ENCODE measurements at regions not wholly inside any gene's neighbourhood (a gene's known extent, or its start where the extent isn't known, plus 50 kb on each side); places are given as distances from the start of the nearest gene placed in this dataset.

DNA sequence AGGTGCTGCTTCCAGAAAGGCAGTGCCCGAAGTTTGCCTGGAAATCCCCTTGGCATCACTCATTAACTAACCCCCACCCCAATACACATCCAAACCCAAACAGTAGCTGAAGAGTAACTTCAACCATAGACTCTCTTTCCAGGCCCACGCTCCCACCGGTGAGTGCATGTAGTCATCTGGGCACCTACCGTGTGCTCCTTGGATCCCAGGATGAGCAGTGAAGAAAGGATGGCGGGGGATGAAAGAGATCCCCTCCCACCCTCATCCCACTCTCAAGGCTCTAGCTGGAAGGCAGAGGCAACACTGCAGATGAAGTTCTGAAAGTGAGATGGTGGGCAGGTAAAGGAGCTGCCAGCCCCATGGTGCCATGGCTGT lies 305.0 kb downstream of the SOX9 start:
- in situ Hi-C loops (cut with MboI; ENCODE audit: low pct_unique_long_range_greater_than_20kb, low sequenced_read_pairs), result no loop called here
- DNase-seq, result no peak

DNA sequence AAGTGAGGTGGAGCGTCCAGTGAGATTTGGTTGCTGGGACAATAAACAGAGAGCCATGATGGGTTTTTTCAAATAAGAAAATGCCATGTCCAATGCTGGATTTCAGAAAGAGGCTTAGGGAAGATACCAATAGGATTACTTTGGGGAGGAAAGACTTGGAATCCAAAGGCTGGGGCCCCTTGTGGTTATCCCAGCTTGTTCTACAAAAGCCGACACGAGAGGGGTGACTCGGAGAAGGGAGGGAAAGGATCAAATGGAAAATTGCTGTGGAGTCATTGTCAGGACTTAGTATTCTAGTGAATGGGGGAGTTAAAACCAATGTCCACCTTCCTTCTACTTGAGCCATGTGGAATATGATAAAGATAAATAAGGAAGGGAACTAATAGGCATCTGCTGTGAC lies 305.5 kb downstream of the SOX9 start:
- in situ Hi-C loops (cut with MboI; ENCODE audit: low pct_unique_long_range_greater_than_20kb, low sequenced_read_pairs), result no loop called here
- DNase-seq, result no peak

DNA sequence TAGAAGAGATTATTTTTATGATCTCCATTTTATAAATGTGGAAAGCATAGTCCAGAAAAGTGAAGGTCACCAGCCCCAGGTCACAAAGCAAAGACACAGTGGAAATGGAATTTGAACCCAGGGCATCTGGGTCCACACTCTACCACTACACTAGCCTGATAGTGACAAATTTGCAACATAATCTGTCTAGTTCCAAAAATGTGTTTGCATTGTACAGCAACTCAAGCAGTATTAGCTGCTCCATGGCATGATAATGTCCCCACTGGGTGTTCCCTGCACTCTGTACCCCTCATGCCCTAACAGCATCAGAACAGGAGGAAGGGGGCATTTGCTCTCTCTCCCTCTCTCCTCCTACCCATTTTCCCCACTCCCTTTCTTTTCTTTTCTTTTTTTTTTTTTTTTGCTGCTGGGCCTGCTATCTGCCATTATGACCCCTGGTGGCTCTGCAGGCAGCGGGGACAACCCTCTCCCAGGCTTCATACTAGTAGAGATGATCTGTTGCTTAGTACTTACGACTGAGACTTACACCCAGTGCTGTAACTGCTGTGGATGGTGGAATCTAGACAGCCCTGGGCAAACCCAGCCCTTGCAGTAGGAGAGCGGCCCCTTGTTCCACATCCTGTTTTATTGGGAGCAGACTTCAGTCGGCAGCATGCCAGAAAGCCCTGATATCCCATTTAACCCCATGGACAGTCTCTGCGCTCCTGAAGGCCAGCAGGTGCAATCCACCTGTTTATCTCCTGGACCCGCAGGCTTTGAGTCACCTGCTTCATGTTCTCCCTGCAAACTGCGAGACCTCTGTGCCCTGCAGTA lies 306.3 kb downstream of the SOX9 start:
- no peak for DNase-seq
- in situ Hi-C loops (cut with MboI; ENCODE audit: low pct_unique_long_range_greater_than_20kb, low sequenced_read_pairs), result no loop called here

DNA sequence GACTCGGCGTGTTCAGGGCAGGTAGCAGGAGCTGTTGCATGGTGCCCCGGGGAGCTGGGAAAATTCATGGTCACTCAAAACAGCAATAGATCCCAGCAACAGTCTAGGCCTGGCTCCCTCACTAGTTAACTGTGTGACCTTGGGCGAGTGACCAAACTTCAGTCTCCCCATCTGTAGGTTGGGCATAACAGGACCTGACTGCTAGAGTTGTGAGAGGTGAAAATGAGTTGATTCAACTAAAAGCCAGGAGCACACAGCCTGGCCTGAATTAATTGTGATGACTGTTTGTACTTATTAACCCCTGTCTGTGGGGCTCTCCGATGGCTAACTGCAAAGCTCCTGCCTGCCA lies 306.9 kb downstream of the SOX9 start:
- in situ Hi-C loops (cut with MboI; ENCODE audit: low pct_unique_long_range_greater_than_20kb, low sequenced_read_pairs), result no loop called here

DNA sequence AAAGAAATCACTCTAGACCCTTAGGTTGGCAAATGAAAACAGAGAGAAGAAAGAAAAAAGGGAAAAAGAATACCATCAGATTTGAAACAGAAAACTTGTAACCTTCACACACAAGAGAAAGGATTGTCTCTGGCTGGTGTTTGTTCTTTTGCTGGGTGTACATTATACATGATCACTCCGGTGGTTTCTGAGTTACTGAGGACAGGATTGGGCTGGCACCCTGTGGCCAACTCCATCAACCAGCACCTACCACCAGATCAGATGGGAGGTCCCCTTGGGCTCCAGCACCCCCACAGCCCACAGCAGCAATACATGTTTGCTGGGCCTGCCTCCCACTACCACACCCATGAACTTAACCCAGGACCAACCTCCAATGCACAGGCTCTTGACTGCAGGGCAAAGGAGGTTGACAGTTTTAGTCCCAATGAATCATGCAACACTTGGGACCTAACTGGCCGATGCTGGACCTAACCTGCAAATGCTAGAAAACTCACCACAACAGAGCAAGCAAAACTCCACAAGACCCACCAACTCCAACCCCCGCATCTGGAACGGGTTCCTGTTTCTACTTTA lies 308.3 kb downstream of the SOX9 start:
- in situ Hi-C loops (cut with MboI; ENCODE audit: low pct_unique_long_range_greater_than_20kb, low sequenced_read_pairs), result no loop called here
- DNase-seq, result no peak

More for the DNA sequence above, 306.9 kb downstream of the SOX9 start:
- DNase-seq, result no peak

DNA sequence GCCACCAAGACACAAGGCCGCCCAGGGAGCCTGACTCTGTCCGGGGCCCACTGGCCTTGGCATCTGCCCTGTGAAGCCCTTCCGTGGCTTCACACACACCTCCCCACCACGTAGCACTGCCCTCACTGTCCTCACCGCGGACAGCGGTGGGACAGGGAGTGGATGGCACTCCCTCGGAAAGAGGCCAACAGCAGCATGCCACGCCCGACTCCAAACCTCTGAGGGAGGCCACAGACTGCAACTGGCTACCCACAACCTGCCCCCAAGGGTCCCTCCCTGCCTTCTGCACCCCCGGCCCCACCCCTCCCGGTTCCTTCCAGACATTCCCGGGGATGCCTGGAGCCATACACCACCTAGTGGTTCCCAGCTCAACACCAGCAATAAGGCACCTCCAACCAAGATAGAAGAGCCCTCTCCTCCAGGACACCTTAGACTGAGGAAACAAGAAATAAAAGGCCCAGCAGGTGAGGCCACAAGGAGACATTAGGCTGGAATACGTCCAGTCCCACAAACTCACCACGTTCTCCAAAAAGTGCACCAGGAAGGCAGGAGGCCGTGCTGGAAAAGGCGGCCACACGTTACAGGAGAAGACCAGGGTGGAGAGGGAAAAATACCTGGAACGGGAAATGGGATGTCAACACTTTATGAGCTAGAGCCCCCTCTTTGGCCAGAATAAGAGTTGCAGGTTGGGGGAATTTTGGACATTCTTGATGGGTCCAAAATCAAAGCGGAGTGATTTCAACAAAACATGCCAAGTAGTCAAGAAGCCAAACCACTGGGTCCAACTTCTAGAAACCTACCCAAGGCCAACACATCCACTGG lies 310.0 kb downstream of the SOX9 start:
- in situ Hi-C loops (cut with MboI; ENCODE audit: low pct_unique_long_range_greater_than_20kb, low sequenced_read_pairs), result no loop called here
- DNase-seq, result no peak

DNA sequence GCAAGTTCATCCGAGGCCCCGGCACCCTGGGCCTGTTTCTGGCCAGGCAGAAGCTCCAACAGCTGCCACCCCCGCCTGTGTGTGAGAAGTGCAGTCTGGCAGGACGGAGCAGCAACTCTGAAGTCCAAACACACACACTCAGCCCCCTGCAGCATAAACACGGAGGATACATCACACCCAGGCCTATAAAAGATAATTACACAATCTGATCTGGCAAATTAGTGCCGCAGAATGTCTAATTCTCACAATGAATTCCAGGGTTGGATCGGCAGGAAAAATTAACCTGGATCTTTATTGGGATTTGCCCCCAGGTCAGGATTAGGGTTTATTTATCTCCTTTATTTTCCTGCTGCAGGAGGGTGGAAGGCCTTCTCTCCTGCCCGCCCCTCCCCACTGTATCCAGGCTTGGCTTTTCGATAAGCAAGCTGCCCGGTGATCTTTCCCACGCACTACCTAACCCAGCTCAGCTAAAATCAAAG lies 311.4 kb downstream of the SOX9 start:
- in situ Hi-C loops (cut with MboI; ENCODE audit: low pct_unique_long_range_greater_than_20kb, low sequenced_read_pairs), result no loop called here
- DNase-seq, result no peak

DNA sequence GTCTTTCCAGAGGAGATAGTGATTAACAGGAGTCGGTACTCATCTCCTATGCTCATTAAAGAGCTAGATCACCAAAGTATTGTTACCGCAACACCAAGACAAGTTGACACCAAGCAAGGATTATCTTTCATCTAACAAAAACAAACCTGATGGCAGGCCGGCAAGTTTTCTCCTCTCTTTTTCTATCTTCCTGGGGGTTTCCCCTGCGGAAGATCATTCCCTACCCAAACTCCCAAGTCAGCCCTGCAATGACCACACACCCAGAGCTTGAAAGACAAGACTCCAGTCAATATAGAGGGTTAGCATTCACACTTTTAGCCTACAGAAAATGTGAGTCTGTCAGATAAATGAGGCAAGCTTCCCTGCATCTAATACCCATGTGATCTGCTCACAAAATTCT lies 312.1 kb downstream of the SOX9 start:
- in situ Hi-C loops (cut with MboI; ENCODE audit: low pct_unique_long_range_greater_than_20kb, low sequenced_read_pairs), result no loop called here

DNA sequence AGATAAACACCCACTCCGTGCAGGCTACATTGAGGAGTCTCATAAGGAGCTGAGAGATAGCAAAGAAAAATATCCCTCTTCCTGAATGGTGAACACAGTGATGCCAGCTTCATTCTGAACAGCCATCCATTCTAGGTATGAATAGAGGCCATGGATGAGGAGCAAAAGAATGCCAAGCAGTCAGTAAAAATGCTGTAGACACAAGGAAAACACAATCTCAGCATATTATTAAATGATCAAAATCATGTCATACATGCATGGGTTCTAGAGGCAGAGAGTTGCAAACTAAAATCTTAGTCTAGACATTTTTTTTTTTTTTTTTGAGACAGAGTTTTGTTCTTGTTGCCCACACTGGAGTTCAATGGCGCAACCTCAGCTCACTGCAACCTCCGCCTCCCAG lies 313.0 kb downstream of the SOX9 start:
- in situ Hi-C loops (cut with MboI; ENCODE audit: low pct_unique_long_range_greater_than_20kb, low sequenced_read_pairs), result no loop called here
- DNase-seq, result no peak

More for the DNA sequence above, 312.1 kb downstream of the SOX9 start:
- no peak for DNase-seq

DNA sequence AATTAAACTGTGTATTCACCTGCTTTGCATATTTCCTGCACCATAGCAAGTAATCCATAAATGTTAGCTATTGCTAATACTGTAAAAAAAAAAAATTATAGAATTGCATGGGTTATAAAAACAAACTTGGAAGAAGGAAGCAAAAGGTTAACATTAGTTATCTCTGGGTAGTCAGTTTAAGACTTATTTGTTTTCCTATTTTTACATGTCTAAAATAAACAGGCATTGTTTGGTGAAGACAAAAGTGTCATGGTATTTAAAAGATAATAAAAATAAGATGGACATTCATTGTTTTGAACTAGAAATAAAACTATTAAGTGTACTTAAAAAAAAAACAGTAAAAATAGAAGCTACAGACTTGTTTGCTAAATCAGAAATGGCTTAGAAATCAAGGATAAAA lies 313.8 kb downstream of the SOX9 start:
- in situ Hi-C loops (cut with MboI; ENCODE audit: low pct_unique_long_range_greater_than_20kb, low sequenced_read_pairs), result no loop called here
- DNase-seq, result no peak

DNA sequence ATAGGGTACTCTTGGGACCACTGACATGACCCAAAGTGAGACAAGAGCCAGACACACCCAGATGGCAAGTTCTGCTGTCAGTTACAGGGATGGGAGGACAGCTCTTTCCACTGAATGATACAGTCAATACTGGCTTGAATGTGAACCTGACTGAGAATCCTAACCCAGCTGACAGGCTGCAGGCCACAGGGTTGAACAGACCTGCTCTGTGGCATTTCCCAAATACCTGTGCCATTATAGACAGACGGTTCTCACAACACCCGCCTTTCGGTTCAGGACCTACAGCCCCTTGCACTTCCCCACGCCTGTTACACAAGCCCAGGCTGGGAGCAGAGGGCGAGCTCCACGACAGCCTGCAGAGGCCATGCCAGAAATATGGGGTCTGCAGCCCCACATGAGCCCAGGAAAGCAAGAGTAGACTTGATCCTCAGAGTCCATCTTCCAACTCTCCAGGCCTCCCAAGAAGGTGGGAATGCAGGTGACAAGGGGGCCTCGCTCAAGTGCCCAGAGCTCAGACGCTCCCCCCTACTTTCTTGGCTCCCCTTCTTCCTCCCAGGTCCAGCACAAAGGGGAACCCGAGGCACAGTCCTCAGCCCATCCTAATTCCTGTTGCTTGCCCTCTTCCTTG lies 314.3 kb downstream of the SOX9 start:
- no peak for DNase-seq
- in situ Hi-C loops (cut with MboI; ENCODE audit: low pct_unique_long_range_greater_than_20kb, low sequenced_read_pairs), result no loop called here

DNA sequence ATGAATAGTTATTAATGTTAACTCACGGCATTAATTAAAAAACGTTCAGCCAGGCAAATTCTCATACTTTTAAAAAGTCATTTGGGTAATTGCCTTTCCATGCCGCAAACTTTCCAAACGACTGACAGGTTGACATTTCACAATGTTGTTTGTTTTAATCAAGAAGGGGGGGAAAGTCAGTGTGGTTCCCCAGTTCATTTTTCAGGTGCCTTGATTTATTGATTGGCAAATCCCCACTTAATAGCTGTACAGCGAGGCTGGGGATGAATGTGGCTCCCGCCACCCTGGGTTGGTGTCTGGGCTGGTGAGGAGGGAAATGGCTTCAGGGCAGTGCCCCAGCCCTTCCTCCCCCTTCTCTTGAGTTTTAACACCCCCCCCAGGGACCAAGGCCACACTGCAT lies 318.0 kb downstream of the SOX9 start:
- in situ Hi-C loops (cut with MboI; ENCODE audit: low pct_unique_long_range_greater_than_20kb, low sequenced_read_pairs), result no loop called here
- no peak for DNase-seq

DNA sequence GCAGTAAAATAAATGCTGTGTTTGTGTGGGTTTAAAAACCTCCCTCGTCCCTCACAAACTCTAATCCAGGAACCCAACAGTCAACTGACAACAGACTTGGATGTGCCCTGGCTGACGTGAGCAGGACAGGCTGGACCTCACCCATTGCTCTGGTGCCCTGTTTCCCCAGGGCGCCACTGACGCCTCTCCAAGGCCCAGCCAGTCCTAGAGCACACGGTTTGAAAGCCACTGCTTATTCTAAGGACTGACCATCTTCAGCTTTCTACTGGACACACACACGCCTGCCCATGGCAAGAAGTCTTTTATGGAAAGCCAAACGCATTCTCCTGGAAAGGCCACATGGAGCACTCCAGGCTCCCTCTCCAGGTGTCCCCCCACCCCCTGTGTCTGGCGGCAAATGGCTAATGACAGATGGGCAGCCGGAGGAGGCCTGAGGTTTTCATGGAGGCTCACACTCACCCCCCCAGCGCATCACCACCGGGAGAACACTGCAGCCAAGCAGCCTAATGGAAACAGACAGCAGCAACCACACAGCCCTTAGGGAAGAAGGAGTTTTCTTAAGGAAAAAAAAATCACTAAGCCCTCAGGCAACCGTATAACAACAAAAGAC lies 319.2 kb downstream of the SOX9 start:
- in situ Hi-C loops (cut with MboI; ENCODE audit: low pct_unique_long_range_greater_than_20kb, low sequenced_read_pairs), result no loop called here

DNA sequence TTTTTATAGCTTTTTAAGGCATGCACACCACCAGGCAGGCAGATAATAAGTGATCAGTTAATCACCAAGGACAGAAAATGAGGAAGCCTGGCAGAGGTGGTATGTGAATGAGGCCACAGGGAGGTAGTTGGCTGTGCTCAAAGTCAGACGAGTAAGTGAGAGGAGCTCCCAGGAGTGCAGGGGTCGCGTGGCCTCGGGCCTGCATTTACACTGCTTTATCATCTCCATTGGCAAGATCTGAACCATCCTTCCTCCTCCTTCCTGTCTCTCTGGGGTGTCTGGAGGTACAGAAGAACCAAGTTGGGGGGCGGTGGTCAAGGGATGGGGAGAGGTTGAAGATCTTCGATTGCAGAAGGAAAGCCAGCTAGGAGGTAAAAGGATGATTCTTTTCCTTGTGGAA lies 320.1 kb downstream of the SOX9 start:
- DNase-seq, result no peak
- in situ Hi-C loops (cut with MboI; ENCODE audit: low pct_unique_long_range_greater_than_20kb, low sequenced_read_pairs), result no loop called here

More for the DNA sequence above, 319.2 kb downstream of the SOX9 start:
- DNase-seq, result no peak

DNA sequence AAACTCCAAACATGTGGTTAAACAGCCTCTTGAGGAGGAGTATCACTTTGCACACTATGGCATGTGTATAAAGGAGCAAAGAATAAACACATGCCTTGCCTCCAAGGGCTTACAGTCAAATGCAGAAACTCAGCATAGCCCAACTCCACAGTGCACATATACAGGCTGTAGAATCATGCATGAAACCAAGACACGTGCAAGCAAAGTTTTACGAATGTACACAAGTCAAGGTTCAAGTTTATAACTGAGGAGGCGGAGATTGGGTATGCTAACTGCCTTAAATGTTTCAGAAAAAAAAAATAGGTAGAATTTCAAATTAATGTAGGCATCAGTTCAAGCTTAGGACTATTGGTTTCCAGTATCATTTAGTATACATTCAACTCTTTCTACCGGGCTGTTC lies 321.1 kb downstream of the SOX9 start:
- in situ Hi-C loops (cut with MboI; ENCODE audit: low pct_unique_long_range_greater_than_20kb, low sequenced_read_pairs), result no loop called here
- no peak for DNase-seq

DNA sequence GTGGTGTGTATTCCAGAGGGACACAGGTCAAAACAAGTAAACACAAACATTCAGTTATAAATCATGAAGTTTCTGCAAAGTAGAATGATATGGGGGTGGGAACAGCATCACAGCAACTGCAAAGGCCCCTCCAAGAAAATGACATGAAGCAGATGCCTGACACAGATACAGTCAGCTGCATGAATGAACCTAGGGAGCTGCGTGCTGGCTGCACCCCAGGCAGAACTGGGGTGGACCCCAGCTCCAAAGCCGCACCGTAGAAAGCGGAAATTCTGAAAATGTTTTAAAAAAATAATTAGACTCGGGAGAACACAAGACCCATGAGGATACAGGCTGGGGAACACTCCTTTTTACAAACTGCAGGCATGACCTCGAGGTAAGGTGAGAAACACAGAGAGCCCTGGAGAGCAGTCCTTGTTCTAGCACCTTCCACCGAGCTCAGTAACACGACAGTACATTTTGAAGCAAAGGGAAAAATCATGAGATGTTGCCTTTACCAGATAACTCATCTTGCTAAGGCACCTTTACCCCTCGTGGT lies 323.8 kb downstream of the SOX9 start:
- no peak for DNase-seq
- in situ Hi-C loops (cut with MboI; ENCODE audit: low pct_unique_long_range_greater_than_20kb, low sequenced_read_pairs), result no loop called here

DNA sequence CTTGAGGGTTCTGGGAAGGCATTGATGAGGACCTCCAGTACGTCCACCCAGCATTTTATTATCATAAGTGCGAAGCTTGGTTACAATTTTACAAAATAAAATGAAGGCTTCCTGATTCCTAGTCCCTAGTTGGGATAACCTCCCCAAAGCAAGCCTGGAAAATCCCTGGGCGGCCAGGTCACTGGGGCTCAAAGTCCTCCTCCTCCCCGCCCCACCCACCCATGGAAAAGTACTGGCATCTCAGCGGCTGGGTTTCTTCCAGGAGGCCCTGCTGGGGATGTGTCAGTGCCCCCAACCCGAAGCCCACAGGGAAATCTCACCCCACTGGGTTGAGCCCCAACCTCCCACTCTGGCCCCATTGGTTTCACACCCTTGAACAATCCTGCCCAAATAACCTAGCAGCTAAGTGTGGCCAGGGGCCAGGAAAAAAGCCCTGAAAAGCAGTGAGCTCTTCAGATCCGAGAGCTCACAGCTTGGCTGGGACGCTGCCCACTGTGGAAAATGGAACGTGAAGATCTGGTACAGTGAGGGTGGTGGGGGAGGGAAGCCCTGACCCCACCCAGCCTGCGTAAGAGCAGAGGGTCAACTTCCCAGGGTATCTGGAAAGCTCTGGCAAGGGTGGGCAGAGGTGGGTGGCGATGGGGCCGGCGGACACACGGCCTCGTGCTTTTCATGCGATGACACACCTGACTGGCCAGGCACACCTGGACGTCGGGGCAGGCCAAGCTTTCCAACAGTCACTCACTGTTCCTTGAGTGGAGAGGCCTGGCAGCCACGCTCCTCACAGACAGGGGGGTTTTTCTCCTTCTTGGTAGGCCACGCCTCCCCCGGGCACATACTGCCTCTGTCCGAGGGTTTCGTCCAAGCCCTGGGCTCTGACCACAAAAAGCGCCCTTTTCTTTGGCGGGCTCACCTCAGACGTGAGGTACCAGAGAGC lies 324.5 kb downstream of the SOX9 start:
- DNase-seq, result no peak

DNA sequence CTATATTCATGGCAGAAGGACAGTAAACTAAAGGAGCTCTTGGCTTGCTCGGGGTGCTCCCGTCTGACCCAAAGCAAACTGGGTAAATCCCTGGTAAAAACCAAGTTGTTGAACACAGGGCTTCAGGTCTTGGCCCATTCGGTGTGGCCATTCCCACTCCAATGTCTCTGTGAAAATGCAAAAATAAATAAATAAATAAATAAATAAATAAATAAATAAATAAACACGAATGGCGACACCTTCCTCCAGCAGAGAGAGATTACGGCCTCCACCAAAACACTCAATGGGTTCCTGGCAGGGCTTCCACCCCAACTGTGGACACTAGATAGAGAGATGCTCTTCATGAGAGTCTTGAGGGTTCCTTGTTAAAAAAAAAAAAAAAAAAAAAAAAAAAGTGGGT lies 325.3 kb downstream of the SOX9 start:
- no peak for DNase-seq
- in situ Hi-C loops (cut with MboI; ENCODE audit: low pct_unique_long_range_greater_than_20kb, low sequenced_read_pairs), result no loop called here

More for the DNA sequence above, 324.5 kb downstream of the SOX9 start:
- in situ Hi-C loops (cut with MboI; ENCODE audit: low pct_unique_long_range_greater_than_20kb, low sequenced_read_pairs), result no loop called here

Measured in KBM-7 (cell line).